ENCODE measurements at regions not wholly inside any gene's neighbourhood (a gene's known extent, or its start where the extent isn't known, plus 50 kb on each side); places are given as distances from the start of the nearest gene placed in this dataset.
"Not testable (repeated sequence)": the region's sequence is repeated elsewhere in the genome, so short reads cannot be mapped to it uniquely, and the experiment has no call there.

DNA sequence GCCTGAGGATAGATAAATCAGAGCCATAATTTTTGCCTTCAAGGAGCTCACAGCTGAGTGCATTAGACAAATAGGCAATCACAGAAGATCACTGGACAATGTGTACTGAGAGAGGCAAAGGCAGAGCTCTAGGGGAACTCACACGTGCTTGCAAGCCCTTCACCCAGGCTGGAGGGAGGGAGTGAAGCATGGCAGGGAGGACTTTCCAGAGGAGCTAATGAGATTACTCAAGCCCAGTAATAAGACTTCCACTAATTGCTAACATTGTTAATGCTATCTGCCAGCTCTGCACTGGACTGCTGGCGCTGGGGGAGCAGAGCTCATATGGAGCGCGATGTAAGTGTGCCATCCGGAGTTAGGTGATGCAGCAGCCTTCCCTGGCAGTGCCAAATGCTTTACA lies 408.4 kb downstream of the NTRK2 start:
- DNase-seq (ENCODE audit: low read depth, low spot score), result no peak
- H3K4me3 ChIP-seq (ENCODE audit: insufficient read length, low read depth), result no peak overlapping the region
- no peaks in the 10 kb centered on the region for H3K36me3 ChIP-seq (ENCODE audit: insufficient read depth, insufficient read length, low read length)
- no peak overlapping the region for H3K9ac ChIP-seq (ENCODE audit: insufficient read length, low read depth)
- TF ChIP-seq ZNF274 (IDR thresholded peaks at IDR 0.05; ENCODE audit: low read depth, low read length) (no peak), YY1 (IDR thresholded peaks at IDR 0.05; ENCODE audit: insufficient read depth, insufficient read length) (no peak), SUZ12 (IDR thresholded peaks at IDR 0.05; ENCODE audit: extremely low read depth, insufficient read depth, insufficient read length) (no peak)
- no peaks in the 10 kb centered on the region for H3K4me1 ChIP-seq (ENCODE audit: insufficient read depth, insufficient read length)
- H3K9me3 ChIP-seq (ENCODE audit: insufficient read depth, low read length), result no peaks in the 10 kb centered on the region
- no peaks in the 10 kb centered on the region for H3K27me3 ChIP-seq (ENCODE audit: insufficient read depth, insufficient read length)

DNA sequence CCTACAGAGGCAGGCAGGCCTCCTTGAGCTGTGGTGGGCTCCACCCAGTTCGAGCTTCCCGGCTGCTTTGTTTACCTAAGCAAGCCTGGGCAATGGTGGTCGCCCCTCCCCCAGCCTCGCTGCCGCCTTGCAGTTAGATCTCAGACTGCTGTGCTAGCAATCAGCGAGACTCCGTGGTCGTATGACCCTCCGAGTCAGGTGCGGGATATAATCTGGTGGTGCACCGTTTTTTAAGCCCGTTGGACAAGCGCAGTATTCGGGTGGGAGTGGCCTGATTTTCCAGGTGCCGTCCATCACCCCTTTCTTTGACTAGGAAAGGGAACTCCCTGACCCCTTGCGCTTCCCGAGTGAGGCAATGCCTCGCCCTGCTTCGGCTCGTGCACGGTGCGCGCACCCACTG lies 407.6 kb downstream of the NTRK2 start:
- not testable (repeated sequence) for H3K27me3 ChIP-seq (ENCODE audit: insufficient read depth, insufficient read length); H3K9ac ChIP-seq (ENCODE audit: insufficient read length, low read depth); H3K4me1 ChIP-seq (ENCODE audit: insufficient read depth, insufficient read length); H3K9me3 ChIP-seq (ENCODE audit: insufficient read depth, low read length); DNase-seq (ENCODE audit: low read depth, low spot score); H3K36me3 ChIP-seq (ENCODE audit: insufficient read depth, insufficient read length, low read length)
- H3K4me3 ChIP-seq (ENCODE audit: insufficient read length, low read depth), result peak overlapping the region; percentile 26

Measured in NT2/D1 (cell line).